ENCODE measurements at regions not wholly inside any gene's neighbourhood (a gene's known extent, or its start where the extent isn't known, plus 50 kb on each side); places are given as distances from the start of the nearest gene placed in this dataset.

DNA sequence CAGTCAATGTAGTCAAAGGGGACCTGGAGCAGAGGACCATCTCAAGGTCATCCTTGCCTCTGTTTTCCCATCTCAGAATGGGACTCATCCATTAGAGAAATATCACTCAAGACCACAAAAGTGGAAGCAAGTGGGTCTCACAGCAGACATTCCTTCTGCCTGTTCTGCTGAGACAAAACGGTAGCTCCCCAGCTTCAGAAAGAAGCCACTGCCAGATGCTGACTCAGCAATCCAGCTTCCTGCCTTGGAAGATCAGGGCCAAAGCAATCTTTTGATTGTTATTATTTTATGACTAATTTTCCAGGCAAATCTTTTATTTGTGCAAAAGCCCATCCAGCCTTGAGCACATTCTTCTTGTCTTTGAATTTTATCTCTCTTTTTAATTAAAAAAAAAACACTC is 86.8 kb downstream of the CCT6B start:
- DNase-seq (ENCODE audit: low spot score), result no peak

DNA sequence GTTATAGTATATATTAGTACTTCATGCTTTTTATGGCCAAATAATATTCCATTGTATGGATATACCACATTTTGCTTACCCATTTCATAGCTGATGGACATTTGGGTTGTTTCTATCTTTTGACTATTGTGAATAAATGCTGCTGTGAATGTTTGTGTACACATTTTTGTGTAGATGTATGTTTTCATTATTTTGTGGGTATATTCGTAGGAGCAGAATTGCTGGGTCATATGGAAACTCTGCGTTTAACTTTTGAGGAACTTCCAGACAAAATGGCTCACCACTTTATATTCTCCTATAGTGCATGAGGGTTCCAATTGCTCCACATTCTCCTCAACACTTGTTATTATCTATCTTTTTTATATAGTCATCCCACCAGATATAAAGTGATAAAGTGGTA is 88.6 kb downstream of the CCT6B start:
- no peak for DNase-seq (ENCODE audit: low spot score)

DNA sequence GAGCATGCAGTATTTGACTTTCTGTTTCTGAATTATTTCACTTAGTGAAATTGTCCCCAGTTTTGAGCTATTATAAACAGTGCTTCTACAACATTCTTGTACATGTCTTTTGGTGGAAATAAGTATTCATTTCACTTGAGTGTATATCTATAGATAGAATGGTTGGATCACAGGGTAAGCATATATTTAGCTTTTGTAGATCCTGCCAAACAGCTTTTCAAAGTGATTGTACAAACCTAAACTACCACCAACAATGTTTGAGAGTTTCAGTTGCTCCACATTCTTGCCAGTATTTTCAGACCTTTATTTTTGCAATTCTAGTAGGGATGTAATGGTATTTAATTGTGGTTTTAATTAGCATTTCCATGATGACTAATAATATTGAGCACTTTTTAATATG is 91.6 kb downstream of the CCT6B start:
- no peak for DNase-seq (ENCODE audit: low spot score)

DNA sequence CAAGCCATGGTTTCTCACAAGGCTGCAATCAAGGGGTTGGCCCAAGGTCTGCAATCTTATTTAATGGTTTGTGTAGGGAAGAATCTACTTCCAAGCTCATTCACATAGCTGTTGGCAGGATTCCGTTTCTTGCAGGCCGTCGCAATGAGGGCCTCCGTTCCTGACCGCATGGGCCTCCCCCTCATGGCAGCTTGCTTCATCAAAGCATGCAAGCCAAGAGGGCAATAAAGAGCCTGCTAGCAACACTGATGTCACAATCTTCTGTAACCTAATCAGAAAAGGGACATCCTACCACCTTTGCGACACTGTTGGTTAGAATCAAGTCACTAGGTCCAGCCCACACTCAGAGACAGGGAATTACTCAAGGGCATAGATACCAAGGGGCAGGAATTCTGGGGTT is 95.5 kb downstream of the CCT6B start:
- DNase-seq (ENCODE audit: low spot score), result no peak

DNA sequence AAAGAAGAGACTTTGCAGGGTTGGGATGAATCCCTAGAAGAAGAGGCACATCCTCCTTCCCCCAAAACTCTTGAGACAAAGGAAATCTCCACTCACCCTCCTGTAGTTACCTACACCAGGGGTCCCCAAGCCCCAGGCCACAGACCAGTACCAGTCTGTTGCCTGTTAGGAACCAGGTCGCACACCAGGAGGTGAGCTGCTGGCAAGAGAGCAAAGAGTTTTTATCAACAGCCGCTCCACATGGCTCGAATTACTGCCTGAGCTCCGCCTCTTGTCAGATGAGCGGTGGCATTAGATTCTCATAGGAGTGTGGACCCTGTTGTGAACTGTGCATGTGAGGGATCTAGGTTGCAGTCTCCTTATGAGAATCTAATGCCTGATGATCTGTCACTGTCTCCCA is 98.9 kb downstream of the CCT6B start:
- DNase-seq (ENCODE audit: low spot score), result no peak

DNA sequence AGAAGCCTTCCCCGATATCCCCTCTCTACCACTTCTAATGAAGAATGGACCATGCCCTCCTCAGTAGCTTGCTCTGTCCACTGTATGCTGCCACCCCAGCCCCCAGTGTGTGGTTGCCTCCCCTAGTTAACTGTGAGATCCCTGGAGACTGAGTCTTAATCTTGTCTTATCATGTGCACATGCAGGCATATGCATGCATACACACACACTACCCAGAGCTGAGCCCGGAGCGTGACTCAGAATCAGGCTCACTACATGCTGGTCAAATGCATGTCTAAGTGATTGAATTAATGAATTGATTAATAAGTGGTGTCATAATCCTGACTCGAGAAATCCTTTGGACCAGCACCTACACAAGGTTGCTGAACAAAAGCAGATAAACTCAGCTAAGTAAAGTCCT is 99.4 kb downstream of the CCT6B start:
- no peak for DNase-seq (ENCODE audit: low spot score)

DNA sequence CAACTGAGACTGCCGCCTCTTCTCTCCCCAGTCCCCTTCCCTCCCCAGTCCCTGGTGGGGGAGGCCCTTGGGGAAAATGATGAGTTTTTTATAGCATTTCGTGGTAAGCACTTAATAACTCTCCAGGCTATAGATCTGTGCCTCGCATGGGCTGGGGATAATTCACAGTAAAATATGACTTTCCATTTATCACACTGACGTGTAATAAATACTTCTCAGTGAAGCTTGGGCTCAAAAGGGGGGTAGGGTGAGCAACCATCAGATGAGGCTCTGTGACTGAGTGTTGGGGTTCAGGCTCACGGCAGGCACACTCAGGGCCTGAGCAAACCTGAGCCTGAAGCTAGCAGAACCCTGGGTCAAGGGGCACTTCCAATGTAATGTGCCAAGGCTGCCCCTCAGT is 101.6 kb downstream of the CCT6B start:
- DNase-seq (ENCODE audit: low spot score), result no peak

DNA sequence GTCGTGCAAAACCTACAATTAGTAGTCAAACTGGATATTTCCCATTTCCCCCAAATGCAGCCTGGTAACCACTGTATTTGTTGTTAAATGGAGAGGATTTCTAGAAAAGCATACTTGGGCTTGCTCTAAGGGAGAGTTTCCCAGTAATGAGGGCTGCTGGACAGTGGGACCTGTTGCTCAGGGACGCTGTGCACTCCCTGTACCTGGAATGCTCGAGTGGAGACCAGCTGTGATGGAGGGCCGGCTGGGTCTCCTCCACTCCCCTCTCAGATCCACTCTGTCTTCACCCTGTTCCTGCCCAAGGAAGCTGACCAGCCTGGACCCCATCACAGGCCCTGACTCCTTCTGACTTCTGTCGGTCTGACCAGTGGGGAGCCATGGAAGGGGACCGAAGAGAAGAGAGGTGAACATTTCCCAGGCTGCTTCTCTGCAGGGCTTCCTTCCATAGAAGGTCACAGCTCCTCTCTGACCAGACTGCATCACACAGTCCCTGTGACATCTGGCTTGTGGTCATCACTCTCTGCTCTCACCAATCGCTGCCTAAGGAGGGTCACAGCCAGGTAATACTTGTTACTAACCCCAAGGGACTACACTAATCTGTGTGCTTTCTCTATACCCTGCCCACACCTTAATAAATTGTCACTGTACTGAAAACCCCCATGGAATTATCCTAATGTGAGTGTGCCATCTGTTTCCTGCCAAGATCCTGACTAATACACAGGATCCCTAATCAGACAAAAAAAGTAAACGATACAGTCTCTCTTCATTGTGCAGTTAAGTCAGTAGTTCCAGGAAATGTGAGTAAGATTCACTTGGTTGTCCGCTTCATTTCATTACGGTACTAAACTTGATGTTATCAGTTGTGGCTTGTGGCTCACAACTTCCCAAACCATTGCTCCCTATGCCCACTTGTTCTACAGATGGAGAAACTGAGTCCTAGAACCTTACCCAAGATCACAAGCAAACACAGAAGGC is 102.4 kb downstream of the CCT6B start:
- no peak for DNase-seq (ENCODE audit: low spot score)

DNA sequence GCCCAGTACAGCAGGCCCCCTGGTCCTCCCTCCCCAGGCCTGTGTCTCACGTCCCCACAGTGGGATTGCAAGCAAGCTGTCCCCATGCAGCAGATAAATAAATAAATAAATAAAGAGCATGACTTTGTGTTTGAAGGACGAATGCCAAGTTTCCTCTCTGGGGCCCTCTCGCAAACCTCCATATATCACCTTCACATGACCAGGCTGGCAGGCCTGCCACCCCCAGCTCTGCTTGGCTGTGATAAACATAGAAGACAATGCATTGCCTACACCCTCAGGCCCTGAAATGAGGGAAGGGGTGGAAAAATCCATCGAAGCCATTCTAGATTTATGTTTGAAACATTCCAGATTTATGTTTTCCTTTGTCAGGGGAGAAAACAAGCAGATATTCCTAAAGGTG is 107.3 kb downstream of the CCT6B start:
- no peak for DNase-seq (ENCODE audit: low spot score)

DNA sequence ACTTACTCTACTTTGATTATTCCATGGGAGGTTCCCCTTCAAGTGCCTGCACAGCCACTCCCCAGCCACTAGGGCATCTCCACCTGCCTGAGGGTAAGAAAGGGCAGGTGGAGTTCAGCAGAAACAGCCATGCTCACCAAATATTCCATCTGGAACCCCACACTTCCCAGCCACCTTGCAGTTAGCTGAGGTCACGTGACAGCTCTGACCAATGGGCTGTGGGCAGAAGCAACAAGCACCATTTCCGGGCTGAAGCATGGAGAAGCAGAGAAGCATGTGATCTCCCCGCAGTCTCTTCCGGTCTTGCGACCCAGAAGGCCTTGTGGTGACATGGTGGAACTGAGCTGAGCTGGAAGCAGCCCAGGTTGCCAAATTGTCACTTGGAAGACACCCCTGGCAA is 108.6 kb downstream of the CCT6B start:
- DNase-seq (ENCODE audit: low spot score), result no peak

DNA sequence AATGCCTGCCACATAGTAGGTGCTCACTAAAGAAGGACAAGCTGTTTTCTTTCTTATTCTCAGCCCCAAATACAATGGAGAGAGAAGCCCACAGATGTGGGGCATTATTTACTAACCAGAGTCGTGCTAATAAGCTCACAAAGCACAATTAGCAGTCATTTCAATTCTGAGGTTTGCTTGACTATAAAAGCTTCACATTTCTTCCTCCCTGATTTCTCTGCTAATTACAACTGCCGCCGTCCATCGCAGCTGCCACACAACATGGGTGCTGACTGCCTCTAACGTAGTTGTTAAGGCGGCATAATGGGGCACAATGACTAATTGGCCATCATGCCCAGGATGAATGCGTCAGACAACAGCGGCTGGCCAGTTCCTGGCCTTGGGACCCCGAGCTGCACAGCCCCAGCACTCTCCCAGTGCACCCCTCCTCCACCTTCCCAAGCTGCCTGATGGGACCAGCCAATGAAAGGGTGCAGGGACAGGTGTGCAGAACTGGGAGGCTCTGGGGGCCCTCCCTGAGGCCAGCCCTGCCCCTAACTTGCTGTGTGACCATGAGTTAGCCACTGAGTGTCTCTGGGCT is 109.2 kb downstream of the CCT6B start:
- no peak for DNase-seq (ENCODE audit: low spot score)

DNA sequence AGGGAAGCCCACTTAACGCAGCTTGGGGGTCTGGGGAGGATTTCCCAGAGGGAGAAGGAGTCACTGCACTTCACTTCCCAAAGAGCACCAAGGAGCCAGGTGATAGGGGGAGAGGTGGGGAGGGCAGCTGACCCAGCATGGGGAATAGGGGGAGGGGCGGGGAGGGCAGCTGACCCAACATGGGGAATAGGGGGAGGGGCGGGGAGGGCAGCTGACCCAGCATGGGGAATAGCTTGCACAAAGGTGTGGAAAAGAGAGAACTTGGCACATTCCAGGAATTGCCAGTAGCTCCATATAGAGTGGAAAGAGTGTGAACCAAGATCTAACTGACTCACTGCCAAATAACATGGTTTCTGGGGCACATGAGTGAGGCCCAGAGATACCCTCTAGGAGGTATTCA is 110.3 kb downstream of the CCT6B start:
- no peak for DNase-seq (ENCODE audit: low spot score)

DNA sequence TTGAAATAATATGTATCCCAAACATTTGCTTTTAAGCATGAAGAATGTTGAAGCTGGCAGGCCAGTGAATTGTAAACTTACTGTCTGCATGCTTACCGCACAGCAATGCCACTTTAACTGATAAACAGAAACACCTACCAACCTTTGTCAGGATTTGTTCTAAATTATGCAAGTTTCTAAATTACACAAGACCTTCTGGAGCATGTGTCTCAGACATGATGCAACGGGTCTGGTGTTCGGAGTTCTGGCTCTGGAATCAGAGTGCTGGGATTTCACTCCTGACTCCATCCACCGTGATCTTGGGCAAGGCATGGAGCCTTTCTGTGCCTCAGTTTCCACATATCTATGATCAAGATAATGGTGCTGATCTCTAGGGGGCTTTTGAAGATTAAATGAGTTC is 111.2 kb downstream of the CCT6B start:
- DNase-seq (ENCODE audit: low spot score), result no peak

DNA sequence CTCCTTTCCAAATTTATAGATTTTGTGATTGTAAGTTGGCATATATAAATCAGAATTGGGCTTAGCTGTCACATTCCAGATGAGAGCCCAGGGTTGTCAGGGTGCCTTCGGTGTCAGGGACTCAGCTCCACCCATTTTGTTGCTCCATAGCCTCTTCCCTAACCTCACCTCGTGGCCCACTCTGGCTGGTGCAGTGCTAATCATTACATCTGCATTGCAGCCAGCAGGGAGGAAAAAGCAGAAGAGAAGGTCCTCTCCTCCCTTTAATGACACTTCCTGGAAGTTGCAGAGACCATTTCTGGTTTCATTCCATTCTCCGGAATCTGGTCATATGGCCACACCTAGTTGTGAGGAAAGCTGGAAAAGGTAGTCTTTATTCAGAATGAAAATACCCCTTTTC is 113.3 kb downstream of the CCT6B start:
- DNase-seq (ENCODE audit: low spot score), result no peak

DNA sequence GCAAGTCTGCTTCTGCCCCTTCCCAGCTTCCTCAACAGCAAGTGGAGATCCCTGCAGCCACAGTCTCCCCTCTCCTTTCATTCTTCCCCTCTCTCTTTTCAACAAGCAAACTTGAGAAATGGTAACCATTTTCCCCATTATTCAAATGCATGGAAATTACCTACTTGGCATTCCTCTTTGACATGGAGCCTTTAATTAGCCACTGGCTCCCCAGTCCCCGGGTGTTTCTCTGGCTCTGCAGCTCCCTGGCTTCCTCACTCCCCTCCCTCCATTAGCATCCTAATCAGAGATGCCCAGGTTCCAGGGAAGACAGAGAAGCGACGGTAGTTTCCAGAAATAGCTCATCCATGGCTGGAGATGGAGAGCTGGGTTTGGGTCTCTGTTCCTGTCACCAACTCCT is 116.0 kb downstream of the CCT6B start:
- DNase-seq (ENCODE audit: low spot score), result no peak

DNA sequence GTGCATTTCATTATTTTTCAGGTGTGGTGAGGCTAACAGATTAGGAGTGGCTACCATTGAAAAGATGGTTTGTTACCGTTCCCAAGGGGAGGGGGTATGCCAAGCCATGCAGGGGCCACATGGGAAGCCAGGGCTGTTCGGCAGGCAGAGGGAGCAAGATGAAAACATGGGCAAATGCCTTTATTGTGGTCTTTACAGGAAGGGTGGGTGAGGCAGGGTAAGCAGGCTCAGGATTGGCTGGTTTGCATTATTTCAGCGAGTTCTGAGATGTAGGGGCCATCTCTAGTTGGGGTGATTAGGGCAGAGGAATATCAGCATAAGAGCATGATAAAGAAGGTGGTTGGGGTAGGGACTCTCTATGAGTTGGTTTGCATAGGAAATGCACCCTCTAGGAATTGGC is 117.6 kb downstream of the CCT6B start:
- no peak for DNase-seq (ENCODE audit: low spot score)

DNA sequence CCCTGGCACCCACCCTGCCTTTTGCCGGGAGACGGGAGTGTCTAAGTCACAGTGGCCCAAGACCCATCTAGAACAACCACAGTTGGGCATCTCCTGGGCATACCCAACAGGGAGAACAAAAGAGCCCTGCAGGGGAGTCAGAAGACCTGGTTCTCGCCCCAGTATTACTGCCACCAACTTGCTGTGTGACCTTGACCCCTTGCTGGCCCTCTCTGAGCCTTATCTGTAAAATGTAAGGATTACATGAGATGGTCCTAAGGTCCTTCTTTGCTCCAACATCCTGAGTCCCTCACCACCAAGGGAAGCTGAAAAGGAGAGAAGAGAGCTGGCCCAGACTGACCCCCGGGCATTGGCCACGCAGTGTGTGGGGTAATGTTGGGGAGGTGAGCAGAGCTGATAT is 119.0 kb downstream of the CCT6B start:
- no peak for DNase-seq (ENCODE audit: low spot score)

DNA sequence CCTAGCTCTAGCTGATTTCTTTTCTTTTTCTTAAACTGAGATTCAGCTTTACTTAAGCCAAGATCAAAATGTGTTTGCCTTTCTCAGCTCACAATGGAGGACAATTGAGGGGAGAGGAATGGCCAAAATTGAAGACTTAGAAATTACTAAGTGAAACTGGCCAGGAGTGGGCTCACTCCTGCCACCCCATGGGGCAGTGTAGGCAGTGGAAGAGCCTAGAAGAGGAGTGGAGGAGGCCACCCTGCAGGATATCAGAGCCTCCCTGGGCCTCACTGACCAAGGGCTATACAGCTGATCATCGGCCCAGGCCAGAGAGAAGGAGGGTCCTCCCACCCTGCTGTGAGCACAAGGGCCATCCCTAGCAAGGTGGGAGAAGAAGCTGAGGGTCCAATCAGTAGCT is 119.8 kb downstream of the CCT6B start:
- no peak for DNase-seq (ENCODE audit: low spot score)

DNA sequence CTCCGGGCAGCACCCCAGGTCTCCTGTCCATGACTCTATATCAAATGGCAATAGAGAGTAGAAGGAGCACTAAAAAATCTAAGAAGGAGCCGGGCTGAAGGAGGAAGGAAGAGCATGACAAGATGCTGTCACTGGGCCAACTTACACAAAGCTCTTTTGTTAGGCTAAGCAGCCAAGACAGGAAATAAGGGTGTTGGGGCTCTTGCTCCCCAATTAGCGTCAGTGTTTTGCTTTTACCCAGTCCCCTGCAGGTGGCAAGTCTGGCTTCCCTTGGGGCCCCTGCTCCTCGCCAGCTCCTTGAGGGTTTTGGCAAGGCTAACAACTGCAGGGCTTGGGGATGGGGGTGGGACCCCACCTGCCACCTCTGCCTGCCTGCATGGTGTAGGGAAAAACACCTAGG is 120.5 kb downstream of the CCT6B start:
- DNase-seq (ENCODE audit: low spot score), result no peak

DNA sequence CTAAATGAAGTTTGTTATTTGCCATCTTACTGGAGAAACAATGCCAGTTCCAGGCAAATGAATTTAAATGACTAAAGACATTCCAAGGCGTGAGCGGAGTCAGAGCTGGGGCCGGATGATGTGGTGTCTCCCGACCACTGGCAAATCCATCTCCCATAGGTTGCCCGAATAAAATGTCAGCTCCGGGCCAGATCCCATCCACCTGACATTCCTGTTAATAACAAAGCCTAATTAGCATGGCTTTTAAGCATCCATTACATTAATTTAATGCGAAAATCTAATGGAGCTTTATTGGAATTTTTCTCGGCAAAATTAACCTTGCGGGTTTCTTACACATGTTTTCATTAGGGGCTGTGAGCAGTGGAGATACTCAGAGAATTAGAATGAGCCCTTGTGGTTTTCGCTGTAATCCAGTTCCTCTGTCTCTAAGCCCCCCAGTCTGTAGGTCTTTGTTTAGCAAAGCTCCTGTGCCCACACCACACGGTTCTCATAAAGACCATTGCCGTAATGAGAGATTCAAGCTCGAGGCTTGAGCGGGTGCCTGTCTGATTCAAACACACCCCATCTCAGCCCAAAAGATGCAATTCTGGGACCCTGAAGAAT is 123.3 kb downstream of the CCT6B start:
- DNase-seq (ENCODE audit: low spot score), result no peak

DNA sequence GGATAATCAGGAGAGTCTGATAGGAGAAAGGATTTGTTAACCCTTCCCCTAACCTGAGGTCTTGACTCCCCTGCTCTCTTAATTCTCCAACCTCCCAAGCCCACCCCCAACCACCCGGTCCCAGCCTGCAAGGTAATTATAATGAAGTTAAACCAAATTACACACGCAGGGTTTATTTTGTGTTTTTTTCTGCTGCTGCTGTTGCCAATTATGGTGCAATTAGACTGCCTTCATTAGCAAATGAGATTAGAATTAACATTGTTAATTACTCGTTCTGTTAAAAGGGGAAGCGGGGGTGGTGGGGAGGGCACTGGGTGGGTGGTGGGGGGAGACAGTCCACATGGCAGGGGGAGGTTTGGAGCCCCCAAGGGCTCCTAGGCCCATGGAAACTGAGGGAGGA is 128.9 kb downstream of the CCT6B start:
- no peak for DNase-seq (ENCODE audit: low spot score)

DNA sequence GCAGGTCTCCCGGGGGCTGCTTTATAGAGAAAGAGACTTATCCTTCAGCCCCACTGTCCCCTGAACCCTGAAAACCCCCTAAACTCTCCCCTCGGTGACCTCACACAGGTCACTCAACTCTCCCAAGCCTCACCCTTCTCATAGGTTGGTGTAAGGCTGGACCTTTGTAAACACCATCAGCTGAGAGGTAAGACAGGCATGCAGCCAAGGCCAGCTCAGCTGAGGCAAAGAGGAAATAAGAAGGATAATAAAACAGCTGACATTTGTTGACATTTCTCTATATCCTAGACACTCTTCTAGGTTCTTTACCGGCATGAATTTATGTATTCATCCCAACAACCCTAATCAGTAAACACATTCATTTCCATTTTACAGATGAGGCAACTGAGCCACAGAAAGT is 134.3 kb downstream of the CCT6B start:
- no peak for DNase-seq (ENCODE audit: low spot score)

DNA sequence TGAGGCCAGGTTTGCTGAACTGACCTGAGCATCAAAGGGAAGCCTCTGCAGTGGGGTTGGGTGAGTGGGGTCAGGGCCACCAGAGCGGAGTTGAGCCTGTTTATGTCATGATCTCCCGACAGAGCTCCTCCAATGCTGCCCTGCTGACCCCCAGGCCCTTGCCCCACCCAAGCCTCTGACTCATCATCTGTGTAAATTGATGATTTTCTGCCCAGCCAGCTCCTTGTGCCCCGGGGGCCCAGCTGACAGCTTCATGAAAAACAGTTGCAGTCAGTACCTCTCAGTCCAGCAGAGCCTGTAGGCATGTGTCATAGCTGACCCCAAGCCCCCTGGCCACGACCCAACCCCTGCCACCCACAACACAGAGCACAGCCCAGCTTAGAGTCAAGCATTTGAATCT is 134.9 kb downstream of the CCT6B start:
- DNase-seq (ENCODE audit: low spot score), result no peak
